Heart right ventricle (tissue), 16 donors: ENCODE measurements at regions not wholly inside any gene's neighbourhood (a gene's known extent, or its start where the extent isn't known, plus 50 kb on each side); places are given as distances from the start of the nearest gene placed in this dataset.

Source experiments
- ATAC-seq, 8 donors: fragments of 200-7000 bp; cut with Tn5 transposase; one replicate each; pipeline ENCODE4 v1.9.1; 2020; ENCODE audit warnings: mild to moderate bottlenecking in 8 of 8, moderate library complexity in 8 of 8, moderate number of reproducible peaks in 1 of 8
- DNase-seq, 2 donors: peaks; one replicate each; pipeline ENCODE4 v3.0.0-alpha.2; 2020
- H3K27ac ChIP-seq, 10 donors: fragments of 200-600 bp; sonication (generic) in 2 of 10; one replicate each; pipeline versions ENCODE4 v1.5.0 to v1.8.0; 2020 to 2022; ENCODE audit warnings: mild to moderate bottlenecking in 3 of 10
- H3K27me3 ChIP-seq, 7 donors: fragments of 200-600 bp; one replicate each; pipeline ENCODE4 v1.8.0; 2021 to 2022; ENCODE audit warnings: mild to moderate bottlenecking in 2 of 7
- H3K36me3 ChIP-seq, 9 donors: fragments of 200-600 bp; sonication (generic) in 1 of 9; one replicate each; pipeline versions ENCODE4 v1.5.0 to v1.8.0; 2020 to 2022; ENCODE audit warnings: mild to moderate bottlenecking in 2 of 9
- H3K4me1 ChIP-seq, 9 donors: fragments of 200-600 bp; sonication (generic) in 1 of 9; one replicate each; pipeline versions ENCODE4 v1.5.0 to v1.8.0; 2020 to 2022; ENCODE audit warnings: mild to moderate bottlenecking in 4 of 9
- H3K4me3 ChIP-seq, 10 donors: fragments of 200-600 bp; sonication (generic) in 2 of 10; one replicate each; pipeline versions ENCODE4 v1.5.0 to v1.8.0; 2020 to 2022; ENCODE audit warnings: mild to moderate bottlenecking in 7 of 10, moderate library complexity in 2 of 10
- H3K9me3 ChIP-seq, 11 donors: fragments of 200-600 bp in 10 of 11; sonication (generic) in 2 of 11; one replicate each; pipeline versions ENCODE4 v1.5.0 to v1.8.0; 2013 to 2022; ENCODE audit warnings: mild to moderate bottlenecking in 2 of 11, control low read depth in 1 of 11, moderate library complexity in 1 of 11
- CTCF ChIP-seq, 9 donors: fragments of 200-600 bp; sonication (generic) in 2 of 9; IDR thresholded peaks; one replicate each; pipeline versions ENCODE4 v1.5.0 to v1.8.0; 2021 to 2022; ENCODE audit warnings: antibody characterized with exemption in 9 of 9, mild to moderate bottlenecking in 5 of 9, moderate library complexity in 1 of 9
- WGBS, 2 donors: extraction: QIAGEN DNeasy Blood & Tissue Kit; methylation state at CpG; one replicate each; pipeline ENCODE4 v1.1.7; 2013; ENCODE audit warnings: inconsistent platforms in 1 of 2; 5-methylcytosine and 5-hydroxymethylcytosine counted together
- intact Hi-C, 10 donors: fragments of 100-400 bp; cut with DNase I; formaldehyde crosslinking; loops; one replicate each; pipeline versions ENCODE4 v1.11.1 to v1.14.2; 2022
- donor health status: Arrhythmogenic right ventricular cardiomyopathy.
- donor health status: ischemic (EF 13 %, LVEDD 7.1; RV severe dilation, severe dysfunction).
- donor health status: healthy with polysubstance abuse.
- donor health status: DM: no; HTN: yes; CAD: no.
- donor health status: DM: no; HTN: no; CAD: no.
- donor health status: ischemic (EF 25% LVEDD 6.9; RV normal size, moderate dysfunction).
- donor health status: ischemic (EF 25% LVEDD 5.7; RV mildly dilated, moderate dysfunction).
- donor health status: healthy.
- donor health status: DM: yes; HTN: yes; CAD: no.
- donor health status: Ischemic cardiomyopathy.
- donor health status: ischemic (EF 35%, LVEDD 5.7; RV mildly dilated, moderate dysfunction).
- donor health status: nonischemic (EF 11% LVEDD 7.7; RV severe dilation, severe dysfunction).
- donor health status: DM: yes; HTN: yes; CAD: no.
- donor health status: PGD.
- donor health status: ischemic (EF 29% LVEDD 5.4; RV normal size, mild dysfunction).
- donor health status: nonischemic (EF 23%, LVEDD 6.1; RV moderate dilation, normal function).

- DNase-seq (no peak), ATAC-seq (no peak)
- no peak overlapping the region for H3K27ac ChIP-seq
- no peak for TF ChIP-seq CTCF (IDR thresholded peaks at IDR 0.05)
- H3K9me3 ChIP-seq = no peaks in the 10 kb centered on the region
- H3K4me1 ChIP-seq = peaks cover 0 to 5% (median 0%) of the 10 kb centered on the region in 9 donors
- WGBS, 2 donors = 88 to 90% methylated on average over 17 of the region's 17 CpGs
- peaks cover 0 to 2% (median 0%) of the 10 kb centered on the region in 7 donors for H3K27me3 ChIP-seq
- no peak overlapping the region for H3K4me3 ChIP-seq
- intact Hi-C loops = loop anchor here in 8 of 10 donors (5.0 to 10.0 kb wide), 3 partner anchors 226 to 231 kb away; no protein-coding TSS in a partner anchor
- H3K36me3 ChIP-seq = no peaks in the 10 kb centered on the region
These were observed 72.9 kb upstream of the LMO1 start for GRCh38 chr11:8336356-8337129.

GRCh38 chr11:8335683-8336082, 72.0 kb upstream of the LMO1 start:
- Histone ChIP-seq H3K27me3 (peaks cover 0 to 5% (median 0%) of the 10 kb centered on the region in 7 donors), H3K9me3 (no peaks in the 10 kb centered on the region), H3K36me3 (no peaks in the 10 kb centered on the region), H3K27ac (no peak overlapping the region), H3K4me1 (peaks cover 0 to 8% (median 0%) of the 10 kb centered on the region in 9 donors), H3K4me3 (no peak overlapping the region)
- no peak for TF ChIP-seq CTCF (IDR thresholded peaks at IDR 0.05)
- ATAC-seq (no peak), DNase-seq (no peak)
- WGBS, 2 donors = 91 to 93% methylated on average over 7 of the region's 7 CpGs
- intact Hi-C loops = loop anchor here in 8 of 10 donors (5.0 to 10.0 kb wide), 3 partner anchors 227 to 232 kb away; no protein-coding TSS in a partner anchor

- ATAC-seq (no peak), DNase-seq (no peak)
- Histone ChIP-seq H3K27ac (no peak overlapping the region), H3K9me3 (no peaks in the 10 kb centered on the region), H3K4me3 (no peak overlapping the region), H3K36me3 (no peaks in the 10 kb centered on the region), H3K4me1 (peaks cover 0 to 8% (median 0%) of the 10 kb centered on the region in 9 donors), H3K27me3 (peaks cover 0 to 5% (median 0%) of the 10 kb centered on the region in 7 donors)
- TF ChIP-seq CTCF (IDR thresholded peaks at IDR 0.05) = no peak
- intact Hi-C loops = loop anchor here in 8 of 10 donors (5.0 to 10.0 kb wide), 3 partner anchors 227 to 232 kb away; no protein-coding TSS in a partner anchor
- 80 to 83% methylated on average over 8 of the region's 8 CpGs for WGBS, 2 donors
These were observed 71.5 kb upstream of the LMO1 start for GRCh38 chr11:8335186-8335585.

- Histone ChIP-seq H3K36me3 (no peaks in the 10 kb centered on the region), H3K4me3 (no peak overlapping the region), H3K4me1 (peaks cover 0 to 15% (median 6%) of the 10 kb centered on the region in 9 donors), H3K27ac (no peak overlapping the region), H3K27me3 (peaks cover 0 to 9% (median 0%) of the 10 kb centered on the region in 7 donors), H3K9me3 (no peaks in the 10 kb centered on the region)
- no peak for TF ChIP-seq CTCF (IDR thresholded peaks at IDR 0.05)
- 84 to 88% methylated on average over 7 of the region's 7 CpGs for WGBS, 2 donors
- ATAC-seq (no peak), DNase-seq (no peak)
- intact Hi-C loops = loop anchor here in 3 of 10 donors (10.0 kb wide), 1 partner anchor 231 kb away; no protein-coding TSS in a partner anchor
These were observed 70.2 kb upstream of the LMO1 start for GRCh38 chr11:8333811-8334401.
